ENCODE measurements at regions not wholly inside any gene's neighbourhood (a gene's known extent, or its start where the extent isn't known, plus 50 kb on each side); places are given as distances from the start of the nearest gene placed in this dataset.

DNA sequence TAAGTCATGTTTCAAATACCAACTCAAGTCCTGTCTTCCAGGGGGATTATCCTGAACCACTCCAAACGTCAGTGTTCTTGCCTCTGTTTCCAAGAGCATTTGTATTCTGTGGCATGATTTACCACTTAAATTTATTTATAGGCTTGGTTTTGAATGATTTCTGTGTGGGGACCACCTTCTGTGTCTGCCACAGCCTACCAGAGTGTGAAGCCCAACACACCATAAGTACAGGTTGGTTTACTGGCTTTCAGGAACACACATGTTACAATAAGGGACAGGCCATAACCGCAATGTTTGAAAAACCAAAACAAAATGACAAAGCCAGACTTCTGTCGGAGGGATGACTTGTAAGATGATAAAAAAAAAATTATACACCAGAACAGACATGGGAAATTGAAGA is 56.5 kb upstream of the MAP3K7 start:
- no peak for TF ChIP-seq MYC (IDR thresholded peaks at IDR 0.05; ENCODE audit: insufficient read depth, insufficient read length, insufficient replicate concordance, low read length, severe bottlenecking)
- TF ChIP-seq EZH2 (IDR thresholded peaks at IDR 0.05; ENCODE audit: borderline replicate concordance, control insufficient read depth, low read depth, low read length) = no peak
- TF ChIP-seq FOXM1 (IDR thresholded peaks at IDR 0.05; ENCODE audit: low read depth, low read length) = no peak
- no peak for TF ChIP-seq CHD4 (IDR thresholded peaks at IDR 0.05)
- no peak for TF ChIP-seq CTCF (IDR thresholded peaks at IDR 0.05 in 2 of 3, conservative IDR thresholded peaks at IDR 0.05 in 1 of 3; ENCODE audit: control insufficient read depth in 2 of 3, extremely low read depth in 1 of 3, insufficient read depth in 1 of 3, low read depth in 3 of 3, low read length in 3 of 3)
- no peak for TF ChIP-seq REST (IDR thresholded peaks at IDR 0.05; ENCODE audit: low read depth, low read length)
- TF ChIP-seq EGR1 (IDR thresholded peaks at IDR 0.05; ENCODE audit: borderline replicate concordance in 1 of 2, low read depth in 2 of 2, low read length in 2 of 2) = no peak

Data from GM12878 (cell line).